Endothelial cell of umbilical vein (primary cell): ENCODE measurements at regions not wholly inside any gene's neighbourhood (a gene's known extent, or its start where the extent isn't known, plus 50 kb on each side); places are given as distances from the start of the nearest gene placed in this dataset.

Experiments
- BruUV-seq: library from RNA; stranded (reverse); fragments of 400-500 nt; replicated peaks from 2 replicates; lab custom pipeline; 2021; lab: Mats Ljungman, UMichigan
- CTCF ChIA-PET: fragments of 300-600, 350-600 bp; sonication (Branson Sonifier 250); formaldehyde crosslinking; loops from one replicate; lab custom pipeline; 2021; ENCODE audit warnings: antibody characterized with exemption, inconsistent platforms; lab: Charles Lee
- POLR2A ChIA-PET: fragments of 300-600, 350-600 bp; sonication (Branson Sonifier 250); formaldehyde crosslinking; loops from one replicate; lab custom pipeline; 2021; ENCODE audit warnings: antibody characterized with exemption, inconsistent platforms; lab: Charles Lee
- DNase-seq: peaks from one replicate; pipeline ENCODE4 v3.0.0-alpha.2; 2011; ENCODE audit warnings: low read depth, low spot score
- FAIRE-seq: peaks from 2 replicates; lab custom pipeline; 2011; peaks lifted over from hg19 to GRCh38; lab: Jason Lieb, UNC
- H2AFZ ChIP-seq: 2 replicates; pipeline ENCODE4 v1.6.0; 2012; ENCODE audit warnings: low read depth, low read length, control low read depth, inconsistent platforms
- H3K27ac ChIP-seq: 2 replicates; pipeline ENCODE4 v1.5.1; 2011; ENCODE audit warnings: low read depth, mild to moderate bottlenecking, control low read depth, low read length, moderate library complexity; ENCODE audit not compliant: insufficient read depth
- H3K27me3 ChIP-seq, 2 experiments: 2 replicates each; pipeline versions ENCODE4 v1.6.0 to v1.6.1; 2011; ENCODE audit warnings: low read length in 2 of 2, mixed read lengths in 1 of 2; ENCODE audit not compliant: control insufficient read depth in 2 of 2, insufficient read depth in 2 of 2
- H3K36me3 ChIP-seq, 2 experiments: 2 replicates in 1 of 2; 3 replicates in 1 of 2; pipeline ENCODE4 v1.5.1; 2011; ENCODE audit warnings: low read length in 2 of 2, mild to moderate bottlenecking in 1 of 2, moderate library complexity in 1 of 2; ENCODE audit not compliant: control insufficient read depth in 2 of 2, insufficient read depth in 2 of 2; ENCODE audit errors: extremely low read depth in 1 of 2
- H3K4me1 ChIP-seq: 3 replicates; pipeline ENCODE4 v1.5.1; 2011; ENCODE audit warnings: mild to moderate bottlenecking, low read length; ENCODE audit not compliant: control insufficient read depth, insufficient read depth; ENCODE audit errors: extremely low read depth
- H3K4me2 ChIP-seq: 2 replicates; pipeline ENCODE4 v1.6.1; 2011; ENCODE audit warnings: low read length, control low read depth, mixed read lengths; ENCODE audit not compliant: insufficient read depth
- H3K4me3 ChIP-seq, 3 experiments: fragments of 200-600 bp in 1 of 3; sonication (generic), shearing (Covaris generic) in 1 of 3; replicated peaks in 1 of 3; 2 replicates each; pipeline ENCODE4 v1.5.1; 2011 to 2016; ENCODE audit warnings: control low read depth in 3 of 3, low read length in 3 of 3, mild to moderate bottlenecking in 2 of 3, inconsistent platforms in 1 of 3, low read depth in 1 of 3, moderate library complexity in 1 of 3; ENCODE audit not compliant: insufficient read depth in 1 of 3
- H3K79me2 ChIP-seq: 2 replicates; pipeline ENCODE4 v1.6.0; 2012; ENCODE audit warnings: low read length, inconsistent platforms; ENCODE audit not compliant: control insufficient read depth, insufficient read depth
- H3K9ac ChIP-seq: replicated peaks from 2 replicates; pipeline ENCODE3; 2011; ENCODE audit warnings: low read length, control low read depth; ENCODE audit not compliant: insufficient read depth; ENCODE audit errors: extremely low read depth
- H3K9me1 ChIP-seq: replicated peaks from 3 replicates; pipeline ENCODE4 v1.6.0; 2011; ENCODE audit warnings: mild to moderate bottlenecking, low read length; ENCODE audit not compliant: control insufficient read depth, insufficient read depth; ENCODE audit errors: extremely low read depth
- H3K9me3 ChIP-seq: replicated peaks from 2 replicates; pipeline ENCODE4 v1.5.1; 2012; ENCODE audit warnings: low read length, inconsistent platforms; ENCODE audit not compliant: control insufficient read depth, insufficient read depth
- H4K20me1 ChIP-seq: replicated peaks from 2 replicates; pipeline ENCODE3; 2011; ENCODE audit warnings: mild to moderate bottlenecking, low read length; ENCODE audit not compliant: control insufficient read depth, insufficient read depth; ENCODE audit errors: extremely low read depth
- EZH2 ChIP-seq: IDR thresholded peaks from 2 replicates; pipeline ENCODE4 v1.6.1; 2012; ENCODE audit warnings: borderline replicate concordance, low read depth, mild to moderate bottlenecking, moderate library complexity, low read length, inconsistent platforms; ENCODE audit not compliant: severe bottlenecking
- FOS ChIP-seq: IDR thresholded peaks from 2 replicates; pipeline ENCODE4 v1.6.1; 2011; ENCODE audit warnings: mild to moderate bottlenecking, low read length, moderate library complexity, borderline replicate concordance; ENCODE audit not compliant: insufficient read depth
- GATA2 ChIP-seq: IDR thresholded peaks from 2 replicates; pipeline ENCODE4 v1.7.0; 2011; ENCODE audit warnings: low read depth, mild to moderate bottlenecking, moderate library complexity, mixed read lengths, low read length; ENCODE audit not compliant: insufficient read length, insufficient read depth
- JUN ChIP-seq: IDR thresholded peaks from 2 replicates; pipeline ENCODE4 v1.6.1; 2011; ENCODE audit warnings: borderline replicate concordance, low read depth; ENCODE audit not compliant: insufficient read length, insufficient read depth
- MYC ChIP-seq: IDR thresholded peaks from one replicate; pipeline ENCODE4 v1.6.1; 2011; ENCODE audit warnings: mild to moderate bottlenecking, low read depth, low read length
- POLR2A ChIP-seq: IDR thresholded peaks from 2 replicates; pipeline ENCODE4 v1.6.1; 2012; ENCODE audit warnings: low read depth, mild to moderate bottlenecking, control low read depth, low read length
- dilution Hi-C: fragments of 300-500 bp; cut with MboI; formaldehyde crosslinking; loops from one replicate; pipeline ENCODE4 v1.15.0; 2019; ENCODE audit warnings: low sequenced_read_pairs; ENCODE audit not compliant: extremely low pct_ligation_motif_present
- intact Hi-C: fragments of 100-400 bp; cut with micrococcal nuclease; formaldehyde crosslinking; loops from one replicate; pipeline ENCODE4 v1.10.0; 2022
- TF ChIP-seq, protein P1 (sequence below), 2 donors: IDR thresholded peaks; 1 replicate in 1 of 2; 2 replicates in 1 of 2; pipeline ENCODE4 v1.5.1; 2011; ENCODE audit warnings: low read length in 2 of 2, mild to moderate bottlenecking in 2 of 2, moderate library complexity in 2 of 2, control low read depth in 1 of 2, inconsistent platforms in 1 of 2, low read depth in 1 of 2; ENCODE audit not compliant: insufficient read depth in 1 of 2; ENCODE audit errors: extremely low read depth in 1 of 2
- TF ChIP-seq, protein P2 (sequence below): IDR thresholded peaks from 2 replicates; pipeline ENCODE4 v1.6.1; 2011; ENCODE audit not compliant: insufficient read depth, insufficient read length

GRCh38 chr10:121104476-121105111, 253.4 kb downstream of the WDR11 start:
- H3K4me2 ChIP-seq, result no peak overlapping the region
- H3K9ac ChIP-seq, result no peak overlapping the region
- dilution Hi-C loops (no loop called here), intact Hi-C loops (no loop called here)
- no peak overlapping the region for H3K4me3 ChIP-seq
- ChIA-PET CTCF (no interaction called here), POLR2A (no interaction called here)
- no peaks in the 10 kb centered on the region for H3K4me1 ChIP-seq
- H3K9me1 ChIP-seq, result no peaks in the 10 kb centered on the region
- no peak for FAIRE-seq
- no peak overlapping the region for H2AFZ ChIP-seq
- H3K27me3 ChIP-seq, result no peaks in the 10 kb centered on the region
- H3K27ac ChIP-seq, result no peak overlapping the region
- no TSS peak for BruUV-seq
- no peaks in the 10 kb centered on the region for H3K9me3 ChIP-seq
- no peaks in the 10 kb centered on the region for H3K79me2 ChIP-seq
- DNase-seq, result no peak
- H4K20me1 ChIP-seq, result no peaks in the 10 kb centered on the region
- H3K36me3 ChIP-seq, result no peaks in the 10 kb centered on the region
- no peak for TF ChIP-seq MYC
- TF ChIP-seq, protein P1, sequence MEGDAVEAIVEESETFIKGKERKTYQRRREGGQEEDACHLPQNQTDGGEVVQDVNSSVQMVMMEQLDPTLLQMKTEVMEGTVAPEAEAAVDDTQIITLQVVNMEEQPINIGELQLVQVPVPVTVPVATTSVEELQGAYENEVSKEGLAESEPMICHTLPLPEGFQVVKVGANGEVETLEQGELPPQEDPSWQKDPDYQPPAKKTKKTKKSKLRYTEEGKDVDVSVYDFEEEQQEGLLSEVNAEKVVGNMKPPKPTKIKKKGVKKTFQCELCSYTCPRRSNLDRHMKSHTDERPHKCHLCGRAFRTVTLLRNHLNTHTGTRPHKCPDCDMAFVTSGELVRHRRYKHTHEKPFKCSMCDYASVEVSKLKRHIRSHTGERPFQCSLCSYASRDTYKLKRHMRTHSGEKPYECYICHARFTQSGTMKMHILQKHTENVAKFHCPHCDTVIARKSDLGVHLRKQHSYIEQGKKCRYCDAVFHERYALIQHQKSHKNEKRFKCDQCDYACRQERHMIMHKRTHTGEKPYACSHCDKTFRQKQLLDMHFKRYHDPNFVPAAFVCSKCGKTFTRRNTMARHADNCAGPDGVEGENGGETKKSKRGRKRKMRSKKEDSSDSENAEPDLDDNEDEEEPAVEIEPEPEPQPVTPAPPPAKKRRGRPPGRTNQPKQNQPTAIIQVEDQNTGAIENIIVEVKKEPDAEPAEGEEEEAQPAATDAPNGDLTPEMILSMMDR (IDR thresholded peaks at IDR 0.05; ENCODE audit: extremely low read depth in 1 of 2, insufficient read depth in 1 of 2, low read depth in 1 of 2, low read length in 2 of 2), result no peak

DNA sequence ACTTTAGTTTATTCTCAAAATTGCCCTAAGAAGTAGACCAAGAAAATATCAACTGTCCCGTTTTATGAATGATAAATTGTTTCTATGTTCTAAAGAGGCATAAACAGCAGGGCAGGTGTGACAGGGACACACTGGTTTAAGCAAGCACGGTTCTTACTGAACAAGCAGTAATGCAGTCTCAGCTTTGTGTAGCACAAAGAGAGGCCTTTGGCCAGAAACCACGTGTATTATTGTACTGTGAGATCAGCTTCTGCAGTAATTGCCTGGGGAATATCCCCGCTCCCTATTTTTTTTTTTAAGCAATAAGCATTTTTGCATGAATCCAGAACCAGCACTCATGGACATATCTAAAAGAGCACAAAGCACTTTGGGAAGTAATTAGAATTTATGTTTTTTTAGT, 255.4 kb downstream of the WDR11 start:
- intact Hi-C loops, result no loop called here

More for the DNA sequence above, 255.4 kb downstream of the WDR11 start:
- no peak overlapping the region for H3K9ac ChIP-seq
- BruUV-seq, result no TSS peak
- H3K4me3 ChIP-seq, result no peak overlapping the region
- no peaks in the 10 kb centered on the region for H3K36me3 ChIP-seq
- ChIA-PET CTCF (interaction anchor here (0.7 kb wide), 1 partner anchor 14 kb away, joined by 3 read pairs; no protein-coding TSS in a partner anchor), POLR2A (no interaction called here)
- no peak for TF ChIP-seq POLR2A
- TF ChIP-seq FOS, result no peak
- TF ChIP-seq, protein P2, sequence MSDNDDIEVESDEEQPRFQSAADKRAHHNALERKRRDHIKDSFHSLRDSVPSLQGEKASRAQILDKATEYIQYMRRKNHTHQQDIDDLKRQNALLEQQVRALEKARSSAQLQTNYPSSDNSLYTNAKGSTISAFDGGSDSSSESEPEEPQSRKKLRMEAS, result no peak
- no peak for TF ChIP-seq JUN
- TF ChIP-seq GATA2, result no peak
- TF ChIP-seq, protein P1 (IDR thresholded peaks at IDR 0.05; ENCODE audit: extremely low read depth in 1 of 2, insufficient read depth in 1 of 2, low read depth in 1 of 2, low read length in 2 of 2), result no peak
- no peak for TF ChIP-seq MYC
- TF ChIP-seq EZH2, result no peak
- H3K4me2 ChIP-seq, result no peak overlapping the region
- H2AFZ ChIP-seq, result no peak overlapping the region
- no peaks in the 10 kb centered on the region for H3K4me1 ChIP-seq
- no peak overlapping the region for H3K27ac ChIP-seq
- H3K9me1 ChIP-seq, result no peaks in the 10 kb centered on the region
- DNase-seq (no peak), FAIRE-seq (no peak)
- H3K79me2 ChIP-seq, result no peaks in the 10 kb centered on the region
- dilution Hi-C loops, result no loop called here
- no peaks in the 10 kb centered on the region for H3K9me3 ChIP-seq
- H4K20me1 ChIP-seq, result no peaks in the 10 kb centered on the region
- H3K27me3 ChIP-seq, result no peaks in the 10 kb centered on the region
